HEK293T (cell line): ENCODE measurements at regions not wholly inside any gene's neighbourhood (a gene's known extent, or its start where the extent isn't known, plus 50 kb on each side); places are given as distances from the start of the nearest gene placed in this dataset.

Source experiments
- BHLHE40 ChIP-seq: fragments of 450-650 bp; IDR thresholded peaks from 2 replicates; pipeline ENCODE4 v1.6.1; 2016; ENCODE audit warnings: mild to moderate bottlenecking, moderate library complexity, borderline replicate concordance
- ELF4 ChIP-seq: fragments of 450-650 bp; IDR thresholded peaks from 2 replicates; pipeline ENCODE4 v1.6.1; 2017; ENCODE audit warnings: antibody characterized with exemption
- FOXA1 ChIP-seq: fragments of 450-650 bp; IDR thresholded peaks from 2 replicates; pipeline ENCODE4 v1.6.1; 2016; ENCODE audit warnings: mild to moderate bottlenecking
- FOXK2 ChIP-seq: fragments of 450-650 bp; IDR thresholded peaks from 2 replicates; pipeline ENCODE4 v1.6.1; 2016; ENCODE audit warnings: mild to moderate bottlenecking
- FOXM1 ChIP-seq: fragments of 450-650 bp; IDR thresholded peaks from 2 replicates; pipeline ENCODE4 v1.6.1; 2017; ENCODE audit warnings: mild to moderate bottlenecking, borderline replicate concordance
- HDGF ChIP-seq: fragments of 450-650 bp; IDR thresholded peaks from 2 replicates; pipeline ENCODE4 v1.6.1; 2017; ENCODE audit warnings: antibody characterized with exemption, borderline replicate concordance
- L3MBTL2 ChIP-seq: fragments of 450-650 bp; conservative IDR thresholded peaks from 2 replicates; pipeline ENCODE4 v1.6.1; 2016; ENCODE audit warnings: mild to moderate bottlenecking
- NFRKB ChIP-seq: fragments of 450-650 bp; IDR thresholded peaks from 2 replicates; pipeline ENCODE4 v1.6.1; 2016; ENCODE audit warnings: mild to moderate bottlenecking, moderate library complexity
- PKNOX1 ChIP-seq: fragments of 450-650 bp; IDR thresholded peaks from 2 replicates; pipeline ENCODE4 v1.6.1; 2016
- SP1 ChIP-seq: fragments of 450-650 bp; IDR thresholded peaks from 2 replicates; pipeline ENCODE4 v1.6.1; 2017
- SUZ12 ChIP-seq: fragments of 450-650 bp; IDR thresholded peaks from 2 replicates; pipeline ENCODE4 v1.6.1; 2016; ENCODE audit warnings: mild to moderate bottlenecking
- TARDBP ChIP-seq: fragments of 450-650 bp; IDR thresholded peaks from 2 replicates; pipeline ENCODE4 v1.6.1; 2016
- ZNF384 ChIP-seq: fragments of 450-650 bp; IDR thresholded peaks from 2 replicates; pipeline ENCODE4 v1.6.1; 2016

GRCh38 chr6:56833873-56834272, 121.0 kb upstream of the BEND6 start:
- no peak for TF ChIP-seq NFRKB
- no peak for TF ChIP-seq SUZ12
- TF ChIP-seq FOXA1: no peak
- no peak for TF ChIP-seq TARDBP
- TF ChIP-seq HDGF: no peak
- TF ChIP-seq ELF4: no peak
- TF ChIP-seq L3MBTL2: no peak
- TF ChIP-seq FOXM1: no peak
- no peak for TF ChIP-seq ZNF384
- TF ChIP-seq BHLHE40: no peak
- no peak for TF ChIP-seq PKNOX1
- TF ChIP-seq SP1: no peak
- no peak for TF ChIP-seq FOXK2
